IMR-90 (cell line): ENCODE measurements at regions not wholly inside any gene's neighbourhood (a gene's known extent, or its start where the extent isn't known, plus 50 kb on each side); places are given as distances from the start of the nearest gene placed in this dataset.

Source experiments
- ATAC-seq: fragments of 200-7000 bp; cut with Tn5 transposase; 2 replicates; pipeline ENCODE4 v1.9.1; 2020; ENCODE audit warnings: low read depth, mild to moderate bottlenecking, moderate library complexity
- BruUV-seq: library from RNA; stranded (reverse); fragments of 400-500 nt; replicated peaks from 2 replicates; lab custom pipeline; 2021; lab: Mats Ljungman, UMichigan
- CTCF ChIA-PET: fragments of 300-600 bp; formaldehyde crosslinking; extraction: SDS; loops from one replicate; lab custom pipeline; 2021; ENCODE audit warnings: antibody characterized with exemption; lab: Yijun Ruan, JAX
- POLR2A ChIA-PET: fragments of 300-600 bp; sonication (Branson Sonifier 250); formaldehyde crosslinking; loops from one replicate; lab custom pipeline; 2022; ENCODE audit warnings: antibody characterized with exemption; ENCODE audit not compliant: unreplicated experiment; lab: Charles Lee
- DNase-seq: peaks from one replicate; pipeline ENCODE4 v3.0.0; 2013
- H2AFZ ChIP-seq: replicated peaks from 2 replicates; pipeline ENCODE3; 2013; ENCODE audit warnings: low read length, mild to moderate bottlenecking; ENCODE audit not compliant: poor library complexity
- H2AK5ac ChIP-seq: 2 replicates; pipeline ENCODE4 v1.6.1; 2013; ENCODE audit warnings: low read depth, low read length, inconsistent platforms
- H2AK9ac ChIP-seq: replicated peaks from 2 replicates; pipeline ENCODE3; 2013; ENCODE audit warnings: mild to moderate bottlenecking, low read depth, low read length, moderate library complexity; ENCODE audit not compliant: poor library complexity
- H2BK120ac ChIP-seq: 2 replicates; pipeline ENCODE4 v1.6.1; 2013; ENCODE audit warnings: low read depth, low read length, inconsistent platforms
- H2BK15ac ChIP-seq: 3 replicates; pipeline ENCODE4 v1.6.1; 2013; ENCODE audit warnings: low read depth, low read length, inconsistent platforms
- H2BK20ac ChIP-seq: 2 replicates; pipeline ENCODE4 v1.6.1; 2013; ENCODE audit warnings: low read depth, mild to moderate bottlenecking, inconsistent platforms, low read length, moderate library complexity
- H2BK5ac ChIP-seq: 2 replicates; pipeline ENCODE4 v1.6.1; 2013; ENCODE audit warnings: mild to moderate bottlenecking, low read depth, low read length, inconsistent platforms; ENCODE audit not compliant: poor library complexity, severe bottlenecking
- H3K14ac ChIP-seq: replicated peaks from 2 replicates; pipeline ENCODE4 v1.6.1; 2013; ENCODE audit warnings: low read depth, low read length, inconsistent platforms
- H3K18ac ChIP-seq: 2 replicates; pipeline ENCODE4 v1.6.1; 2013; ENCODE audit warnings: low read depth, low read length, control low read depth
- H3K23ac ChIP-seq: 2 replicates; pipeline ENCODE4 v1.6.1; 2013; ENCODE audit warnings: low read depth, low read length, inconsistent platforms
- H3K27ac ChIP-seq: 2 replicates; pipeline ENCODE4 v1.5.1; 2013; ENCODE audit warnings: mild to moderate bottlenecking, control low read depth, low read length; ENCODE audit not compliant: insufficient read depth
- H3K27me3 ChIP-seq: 2 replicates; pipeline ENCODE4 v1.6.1; 2013; ENCODE audit warnings: low read length; ENCODE audit not compliant: control insufficient read depth, insufficient read depth
- H3K36me3 ChIP-seq: 2 replicates; pipeline ENCODE4 v1.6.1; 2013; ENCODE audit warnings: low read length, mixed read lengths; ENCODE audit not compliant: control insufficient read depth, insufficient read depth
- H3K4ac ChIP-seq: 2 replicates; pipeline ENCODE4 v1.6.1; 2013; ENCODE audit warnings: low read depth, low read length, inconsistent platforms
- H3K4me1 ChIP-seq: 2 replicates; pipeline ENCODE4 v1.6.1; 2013; ENCODE audit warnings: low read length, mixed read lengths; ENCODE audit not compliant: control insufficient read depth, insufficient read depth
- H3K4me2 ChIP-seq: 2 replicates; pipeline ENCODE4 v1.6.1; 2013; ENCODE audit warnings: low read depth, mild to moderate bottlenecking, control low read depth, low read length, moderate library complexity
- H3K4me3 ChIP-seq: 2 replicates; pipeline ENCODE4 v1.5.1; 2013; ENCODE audit warnings: low read depth, mild to moderate bottlenecking, control low read depth, low read length, moderate library complexity; ENCODE audit not compliant: insufficient read depth
- H3K56ac ChIP-seq: 2 replicates; pipeline ENCODE4 v1.6.1; 2013; ENCODE audit warnings: low read length, inconsistent platforms; ENCODE audit not compliant: insufficient read depth; ENCODE audit errors: extremely low read depth
- H3K79me1 ChIP-seq, 2 experiments: 2 replicates each; pipeline ENCODE4 v1.6.1; 2013; ENCODE audit warnings: low read length in 2 of 2, inconsistent platforms in 1 of 2, low read depth in 1 of 2
- H3K9ac ChIP-seq: 2 replicates; pipeline ENCODE4 v1.6.1; 2013; ENCODE audit warnings: low read depth, low read length, control low read depth
- H3K9me1 ChIP-seq: 2 replicates; pipeline ENCODE4 v1.6.1; 2013; ENCODE audit warnings: low read length, inconsistent platforms; ENCODE audit not compliant: insufficient read depth
- H3K9me3 ChIP-seq: 2 replicates; pipeline ENCODE4 v1.6.1; 2013; ENCODE audit warnings: low read length; ENCODE audit not compliant: control insufficient read depth, insufficient read depth
- H4K20me1 ChIP-seq: 2 replicates; pipeline ENCODE4 v1.6.1; 2013; ENCODE audit warnings: low read length, inconsistent platforms; ENCODE audit not compliant: insufficient read depth
- H4K5ac ChIP-seq: 2 replicates; pipeline ENCODE4 v1.6.1; 2013; ENCODE audit warnings: mild to moderate bottlenecking, low read depth, low read length, control low read depth
- H4K8ac ChIP-seq, 2 experiments: 2 replicates each; pipeline ENCODE4 v1.6.1; 2013; ENCODE audit warnings: low read depth in 2 of 2, low read length in 2 of 2, control low read depth in 1 of 2, inconsistent platforms in 1 of 2
- H4K91ac ChIP-seq: 2 replicates; pipeline ENCODE4 v1.6.1; 2013; ENCODE audit warnings: low read depth, low read length, inconsistent platforms; ENCODE audit not compliant: insufficient read depth
- BHLHE40 ChIP-seq: fragments of 150-350 bp; IDR thresholded peaks from 2 replicates; pipeline ENCODE4 v1.6.1; 2016; ENCODE audit warnings: mild to moderate bottlenecking, low read depth, low read length
- CHD1 ChIP-seq: IDR thresholded peaks from 2 replicates; pipeline ENCODE4 v1.6.1; 2012; ENCODE audit warnings: low read depth, low read length, improper control_type of control experiment
- ELK1 ChIP-seq: fragments of 150-350 bp; IDR thresholded peaks from 2 replicates; pipeline ENCODE4 v1.6.1; 2016; ENCODE audit warnings: low read depth, mild to moderate bottlenecking, low read length, moderate library complexity, borderline replicate concordance
- MAFK ChIP-seq: IDR thresholded peaks from 2 replicates; pipeline ENCODE4 v1.6.1; 2012; ENCODE audit warnings: low read depth, low read length, improper control_type of control experiment
- NFE2L2 ChIP-seq: fragments of 150-350 bp; IDR thresholded peaks from 2 replicates; pipeline ENCODE4 v1.6.1; 2016; ENCODE audit warnings: low read depth, mild to moderate bottlenecking, low read length
- POLR2A ChIP-seq: IDR thresholded peaks from 2 replicates; pipeline ENCODE4 v1.6.1; 2012; ENCODE audit warnings: mild to moderate bottlenecking, low read depth, low read length
- RFX5 ChIP-seq: IDR thresholded peaks from 2 replicates; pipeline ENCODE4 v1.8.0; 2012; ENCODE audit warnings: low read depth, mild to moderate bottlenecking, low read length, moderate library complexity
- whole genome bisulfite sequencing, 2 experiments: methylation state at CpG; one replicate each; pipeline versions ENCODE4 v1.1.5 to v1.1.7; 2013; ENCODE audit warnings: missing lambda C conversion rate in 2 of 2; ENCODE audit not compliant: insufficient read length in 1 of 2; ENCODE audit errors: extremely low coverage in 2 of 2; 5-methylcytosine and 5-hydroxymethylcytosine counted together
- dilution Hi-C: fragments of 300-500 bp; cut with HindIII; formaldehyde crosslinking; loops from one replicate; pipeline ENCODE4 v1.14.3; 2018; ENCODE audit warnings: low sequenced_read_pairs; ENCODE audit not compliant: unreplicated experiment
- in situ Hi-C: fragments of 300-500 bp; cut with MboI; formaldehyde crosslinking; loops from 3 replicates; pipeline ENCODE4 v1.14.3; 2019; ENCODE audit warnings: low sequenced_read_pairs, inconsistent platforms, mixed read lengths
- intact Hi-C: fragments of 100-400 bp; cut with micrococcal nuclease; formaldehyde crosslinking; loops from 2 replicates; pipeline ENCODE4 v1.10.0; 2022

- in situ Hi-C loops, result no loop called here
- Histone ChIP-seq H4K20me1 (no peaks in the 10 kb centered on the region), H3K4me3 (no peak overlapping the region), H2AK5ac (no peak overlapping the region), H2BK15ac (no peak overlapping the region), H4K91ac (no peak overlapping the region), H3K18ac (no peak overlapping the region), H3K4me2 (no peak overlapping the region), H3K4me1 (no peaks in the 10 kb centered on the region), H3K9ac (no peak overlapping the region), H2BK5ac (no peak overlapping the region), H3K9me1 (no peaks in the 10 kb centered on the region), H3K27me3 (no peaks in the 10 kb centered on the region), H2AFZ (no peak overlapping the region), H3K79me1 (no peaks in the 10 kb centered on the region), H2AK9ac (no peak overlapping the region), H3K36me3 (no peaks in the 10 kb centered on the region), H3K23ac (no peak overlapping the region), H3K56ac (no peak overlapping the region), H2BK20ac (no peak overlapping the region), H4K5ac (no peak overlapping the region), H3K4ac (no peak overlapping the region), H2BK120ac (no peak overlapping the region), H3K14ac (no peak overlapping the region), H3K9me3 (peaks cover 2% of the 10 kb centered on the region; the same call in 1 of the 2 replicates), H4K8ac (no peak overlapping the region), H3K27ac (no peak overlapping the region)
- no peak for ATAC-seq
- intact Hi-C loops, result no loop called here
- CTCF ChIA-PET, result no interaction called here
- no peak for DNase-seq
- TF ChIP-seq MAFK, result no peak
- no peak for TF ChIP-seq CHD1
- no peak for TF ChIP-seq NFE2L2
- TF ChIP-seq BHLHE40, result no peak
- TF ChIP-seq POLR2A, result no peak
- no peak for TF ChIP-seq RFX5
- no peak for TF ChIP-seq ELK1
- dilution Hi-C loops, result no loop called here
- no TSS peak for BruUV-seq
- POLR2A ChIA-PET, result no interaction called here
- no CpG with 5 or more reads among the region's 2 CpGs for WGBS, 2 experiments
Observed at GRCh38 chr13:57452228-57452627, 179.3 kb upstream of the PCDH17 start.
